Astrocyte (in vitro differentiated cells and primary cell): ENCODE measurements at regions not wholly inside any gene's neighbourhood (a gene's known extent, or its start where the extent isn't known, plus 50 kb on each side); places are given as distances from the start of the nearest gene placed in this dataset.

Experiments
- CTCF ChIP-seq: IDR thresholded peaks from 2 replicates; pipeline ENCODE4 v1.5.1; 2011; ENCODE audit warnings: low read depth, mild to moderate bottlenecking, inconsistent platforms, low read length, moderate library complexity; ENCODE audit not compliant: insufficient read depth
- EZH2 ChIP-seq: IDR thresholded peaks from 2 replicates; pipeline ENCODE4 v1.6.1; 2012; ENCODE audit warnings: mild to moderate bottlenecking, low read length, inconsistent platforms; ENCODE audit not compliant: insufficient read depth

- TF ChIP-seq CTCF, result no peak
- no peak for TF ChIP-seq EZH2
These were observed 62.4 kb downstream of the CD24 start for GRCh38 chr6:106912091-106912490.
